ENCODE measurements at regions not wholly inside any gene's neighbourhood (a gene's known extent, or its start where the extent isn't known, plus 50 kb on each side); places are given as distances from the start of the nearest gene placed in this dataset.

GRCh38 chr3:102553876-102554275 is 119.1 kb downstream of the ZPLD1 start:
- no peak for TF ChIP-seq POLR2A (IDR thresholded peaks at IDR 0.05)
- no peak for TF ChIP-seq CTCF (IDR thresholded peaks at IDR 0.05)
